ENCODE measurements at regions not wholly inside any gene's neighbourhood (a gene's known extent, or its start where the extent isn't known, plus 50 kb on each side); places are given as distances from the start of the nearest gene placed in this dataset.

DNA sequence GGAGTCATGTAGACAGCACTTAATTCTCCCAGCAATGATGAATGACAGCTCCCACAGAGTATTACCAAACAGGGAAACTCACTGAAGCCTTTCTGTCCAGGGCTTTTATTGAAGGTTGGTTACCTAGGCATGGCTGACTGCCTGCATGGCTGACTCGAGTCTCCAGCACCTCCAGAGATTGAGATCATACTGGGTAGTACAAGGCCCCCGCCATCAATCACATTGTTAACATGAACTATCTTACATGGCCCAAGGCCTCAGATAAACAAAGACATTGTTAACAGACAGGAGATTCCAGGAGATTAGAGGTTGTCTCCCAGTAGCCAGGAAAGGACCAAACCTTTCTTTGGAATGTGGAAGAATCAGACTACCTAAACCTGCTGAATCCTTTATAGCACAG lies 128.3 kb upstream of the LSM14A start:
- no peak for TF ChIP-seq POLR2AphosphoS5 (IDR thresholded peaks at IDR 0.05; ENCODE audit: low read depth)
- TF ChIP-seq, protein P1, sequence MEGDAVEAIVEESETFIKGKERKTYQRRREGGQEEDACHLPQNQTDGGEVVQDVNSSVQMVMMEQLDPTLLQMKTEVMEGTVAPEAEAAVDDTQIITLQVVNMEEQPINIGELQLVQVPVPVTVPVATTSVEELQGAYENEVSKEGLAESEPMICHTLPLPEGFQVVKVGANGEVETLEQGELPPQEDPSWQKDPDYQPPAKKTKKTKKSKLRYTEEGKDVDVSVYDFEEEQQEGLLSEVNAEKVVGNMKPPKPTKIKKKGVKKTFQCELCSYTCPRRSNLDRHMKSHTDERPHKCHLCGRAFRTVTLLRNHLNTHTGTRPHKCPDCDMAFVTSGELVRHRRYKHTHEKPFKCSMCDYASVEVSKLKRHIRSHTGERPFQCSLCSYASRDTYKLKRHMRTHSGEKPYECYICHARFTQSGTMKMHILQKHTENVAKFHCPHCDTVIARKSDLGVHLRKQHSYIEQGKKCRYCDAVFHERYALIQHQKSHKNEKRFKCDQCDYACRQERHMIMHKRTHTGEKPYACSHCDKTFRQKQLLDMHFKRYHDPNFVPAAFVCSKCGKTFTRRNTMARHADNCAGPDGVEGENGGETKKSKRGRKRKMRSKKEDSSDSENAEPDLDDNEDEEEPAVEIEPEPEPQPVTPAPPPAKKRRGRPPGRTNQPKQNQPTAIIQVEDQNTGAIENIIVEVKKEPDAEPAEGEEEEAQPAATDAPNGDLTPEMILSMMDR (conservative IDR thresholded peaks at IDR 0.05; ENCODE audit: low read depth in 2 of 2): no peak
- TF ChIP-seq, protein P2, sequence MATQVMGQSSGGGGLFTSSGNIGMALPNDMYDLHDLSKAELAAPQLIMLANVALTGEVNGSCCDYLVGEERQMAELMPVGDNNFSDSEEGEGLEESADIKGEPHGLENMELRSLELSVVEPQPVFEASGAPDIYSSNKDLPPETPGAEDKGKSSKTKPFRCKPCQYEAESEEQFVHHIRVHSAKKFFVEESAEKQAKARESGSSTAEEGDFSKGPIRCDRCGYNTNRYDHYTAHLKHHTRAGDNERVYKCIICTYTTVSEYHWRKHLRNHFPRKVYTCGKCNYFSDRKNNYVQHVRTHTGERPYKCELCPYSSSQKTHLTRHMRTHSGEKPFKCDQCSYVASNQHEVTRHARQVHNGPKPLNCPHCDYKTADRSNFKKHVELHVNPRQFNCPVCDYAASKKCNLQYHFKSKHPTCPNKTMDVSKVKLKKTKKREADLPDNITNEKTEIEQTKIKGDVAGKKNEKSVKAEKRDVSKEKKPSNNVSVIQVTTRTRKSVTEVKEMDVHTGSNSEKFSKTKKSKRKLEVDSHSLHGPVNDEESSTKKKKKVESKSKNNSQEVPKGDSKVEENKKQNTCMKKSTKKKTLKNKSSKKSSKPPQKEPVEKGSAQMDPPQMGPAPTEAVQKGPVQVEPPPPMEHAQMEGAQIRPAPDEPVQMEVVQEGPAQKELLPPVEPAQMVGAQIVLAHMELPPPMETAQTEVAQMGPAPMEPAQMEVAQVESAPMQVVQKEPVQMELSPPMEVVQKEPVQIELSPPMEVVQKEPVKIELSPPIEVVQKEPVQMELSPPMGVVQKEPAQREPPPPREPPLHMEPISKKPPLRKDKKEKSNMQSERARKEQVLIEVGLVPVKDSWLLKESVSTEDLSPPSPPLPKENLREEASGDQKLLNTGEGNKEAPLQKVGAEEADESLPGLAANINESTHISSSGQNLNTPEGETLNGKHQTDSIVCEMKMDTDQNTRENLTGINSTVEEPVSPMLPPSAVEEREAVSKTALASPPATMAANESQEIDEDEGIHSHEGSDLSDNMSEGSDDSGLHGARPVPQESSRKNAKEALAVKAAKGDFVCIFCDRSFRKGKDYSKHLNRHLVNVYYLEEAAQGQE (IDR thresholded peaks at IDR 0.05; ENCODE audit: unreplicated experiment): no peak
- TF ChIP-seq JUNB (IDR thresholded peaks at IDR 0.05; ENCODE audit: unreplicated experiment): no peak

Measured in GM23338 (cell line).